ENCODE measurements at regions not wholly inside any gene's neighbourhood (a gene's known extent, or its start where the extent isn't known, plus 50 kb on each side); places are given as distances from the start of the nearest gene placed in this dataset.

DNA sequence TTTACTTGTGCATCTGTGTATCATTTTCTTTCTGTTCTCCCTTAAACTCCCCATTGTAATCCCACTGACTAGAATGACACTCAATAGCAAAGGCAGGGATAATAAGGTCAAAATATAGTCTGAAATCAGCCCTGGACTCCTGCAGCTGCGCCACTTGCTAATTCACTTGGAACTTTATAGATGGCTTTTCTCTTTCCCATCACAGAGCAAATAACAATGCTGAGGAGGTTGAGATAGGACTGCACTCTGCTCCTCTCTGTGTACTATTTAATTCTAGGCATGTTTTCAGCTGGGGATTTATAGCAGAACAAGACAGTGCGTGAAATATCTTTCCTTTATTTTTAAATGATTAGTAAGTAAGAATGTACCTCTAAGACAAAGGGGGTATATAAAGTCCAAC lies 324.2 kb downstream of the LNPK start:
- TF ChIP-seq, protein P1, sequence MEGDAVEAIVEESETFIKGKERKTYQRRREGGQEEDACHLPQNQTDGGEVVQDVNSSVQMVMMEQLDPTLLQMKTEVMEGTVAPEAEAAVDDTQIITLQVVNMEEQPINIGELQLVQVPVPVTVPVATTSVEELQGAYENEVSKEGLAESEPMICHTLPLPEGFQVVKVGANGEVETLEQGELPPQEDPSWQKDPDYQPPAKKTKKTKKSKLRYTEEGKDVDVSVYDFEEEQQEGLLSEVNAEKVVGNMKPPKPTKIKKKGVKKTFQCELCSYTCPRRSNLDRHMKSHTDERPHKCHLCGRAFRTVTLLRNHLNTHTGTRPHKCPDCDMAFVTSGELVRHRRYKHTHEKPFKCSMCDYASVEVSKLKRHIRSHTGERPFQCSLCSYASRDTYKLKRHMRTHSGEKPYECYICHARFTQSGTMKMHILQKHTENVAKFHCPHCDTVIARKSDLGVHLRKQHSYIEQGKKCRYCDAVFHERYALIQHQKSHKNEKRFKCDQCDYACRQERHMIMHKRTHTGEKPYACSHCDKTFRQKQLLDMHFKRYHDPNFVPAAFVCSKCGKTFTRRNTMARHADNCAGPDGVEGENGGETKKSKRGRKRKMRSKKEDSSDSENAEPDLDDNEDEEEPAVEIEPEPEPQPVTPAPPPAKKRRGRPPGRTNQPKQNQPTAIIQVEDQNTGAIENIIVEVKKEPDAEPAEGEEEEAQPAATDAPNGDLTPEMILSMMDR (IDR thresholded peaks at IDR 0.05) = no peak
- TF ChIP-seq POLR2AphosphoS5 (IDR thresholded peaks at IDR 0.05) (no peak), POLR2A (IDR thresholded peaks at IDR 0.05) (no peak)
